ENCODE measurements at regions not wholly inside any gene's neighbourhood (a gene's known extent, or its start where the extent isn't known, plus 50 kb on each side); places are given as distances from the start of the nearest gene placed in this dataset.

DNA sequence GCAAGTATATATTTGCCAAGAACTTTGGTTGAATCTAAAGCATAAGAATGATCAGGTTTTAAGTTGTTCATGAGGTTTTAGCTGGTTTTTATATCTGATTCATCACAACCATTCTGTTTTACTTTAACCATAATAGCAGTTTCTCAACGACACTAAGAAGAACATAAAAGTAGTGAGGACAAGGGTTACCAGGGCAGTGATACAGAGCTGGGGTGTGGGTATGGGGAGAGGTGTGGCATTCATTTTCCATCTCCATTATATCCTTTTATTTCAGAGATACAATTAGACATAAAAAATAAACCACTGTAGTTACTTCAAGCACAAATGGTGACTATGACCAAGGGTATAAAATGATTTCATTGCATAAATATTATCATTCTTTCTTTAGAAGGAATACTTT lies 149.8 kb upstream of the STEAP4 start:
- H3K4me1 Mint-ChIP-seq: no peaks in the 10 kb centered on the region
- H3K9me3 Mint-ChIP-seq: no peaks in the 10 kb centered on the region

DNA sequence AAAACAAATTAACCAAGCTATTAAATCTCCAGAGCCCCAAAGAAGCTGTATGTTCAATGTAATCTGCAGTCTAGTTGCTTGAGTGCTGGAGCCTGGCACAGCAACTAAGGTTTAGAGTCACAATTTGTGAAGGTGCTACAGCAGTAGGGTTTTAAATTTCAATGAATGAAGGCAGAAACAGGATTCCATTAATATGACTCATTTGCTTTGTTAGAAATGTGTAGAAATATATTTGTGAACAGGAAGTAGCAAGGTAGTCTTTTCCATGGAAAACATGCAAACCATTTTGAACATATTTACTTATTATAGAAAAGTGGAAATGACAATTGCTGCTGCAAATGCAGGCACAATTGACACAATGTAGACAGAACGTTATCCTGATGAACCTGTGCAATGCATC lies 149.0 kb upstream of the STEAP4 start:
- Histone ChIP-seq H3K27me3 (ENCODE audit: control insufficient read depth, insufficient read depth, low read length) (no peaks in the 10 kb centered on the region), H3K27ac (ENCODE audit: low read length) (no peak overlapping the region), H3K9me3 (ENCODE audit: control insufficient read depth, insufficient read depth, low read length) (no peaks in the 10 kb centered on the region), H3K4me1 (ENCODE audit: control insufficient read depth, insufficient read depth, low read length) (no peaks in the 10 kb centered on the region), H3K36me3 (ENCODE audit: control insufficient read depth, insufficient read depth, low read length) (no peaks in the 10 kb centered on the region), H3K4me3 (ENCODE audit: low read length) (no peak overlapping the region)
- no peak overlapping the region for H3K27ac Mint-ChIP-seq
- H3K4me3 Mint-ChIP-seq: no peak overlapping the region
- 75% methylated on average over 1 of the region's 1 CpG for WGBS (ENCODE audit: insufficient coverage)
- H3K36me3 Mint-ChIP-seq: no peaks in the 10 kb centered on the region
- no peaks in the 10 kb centered on the region for H3K4me1 Mint-ChIP-seq
- TF ChIP-seq, protein P1, sequence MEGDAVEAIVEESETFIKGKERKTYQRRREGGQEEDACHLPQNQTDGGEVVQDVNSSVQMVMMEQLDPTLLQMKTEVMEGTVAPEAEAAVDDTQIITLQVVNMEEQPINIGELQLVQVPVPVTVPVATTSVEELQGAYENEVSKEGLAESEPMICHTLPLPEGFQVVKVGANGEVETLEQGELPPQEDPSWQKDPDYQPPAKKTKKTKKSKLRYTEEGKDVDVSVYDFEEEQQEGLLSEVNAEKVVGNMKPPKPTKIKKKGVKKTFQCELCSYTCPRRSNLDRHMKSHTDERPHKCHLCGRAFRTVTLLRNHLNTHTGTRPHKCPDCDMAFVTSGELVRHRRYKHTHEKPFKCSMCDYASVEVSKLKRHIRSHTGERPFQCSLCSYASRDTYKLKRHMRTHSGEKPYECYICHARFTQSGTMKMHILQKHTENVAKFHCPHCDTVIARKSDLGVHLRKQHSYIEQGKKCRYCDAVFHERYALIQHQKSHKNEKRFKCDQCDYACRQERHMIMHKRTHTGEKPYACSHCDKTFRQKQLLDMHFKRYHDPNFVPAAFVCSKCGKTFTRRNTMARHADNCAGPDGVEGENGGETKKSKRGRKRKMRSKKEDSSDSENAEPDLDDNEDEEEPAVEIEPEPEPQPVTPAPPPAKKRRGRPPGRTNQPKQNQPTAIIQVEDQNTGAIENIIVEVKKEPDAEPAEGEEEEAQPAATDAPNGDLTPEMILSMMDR (IDR thresholded peaks at IDR 0.05): no peak
- intact Hi-C loops (cut with micrococcal nuclease): no loop called here
- DNase-seq: no peak
- H3K27me3 Mint-ChIP-seq (ENCODE audit: low read depth in 2 of 2): no peaks in the 10 kb centered on the region
- no peak for ATAC-seq
- H3K9me3 Mint-ChIP-seq: no peaks in the 10 kb centered on the region

More for the DNA sequence above, 149.8 kb upstream of the STEAP4 start:
- TF ChIP-seq, protein P1 (IDR thresholded peaks at IDR 0.05): no peak
- H3K27me3 Mint-ChIP-seq (ENCODE audit: low read depth in 2 of 2): no peaks in the 10 kb centered on the region
- H3K36me3 Mint-ChIP-seq: no peaks in the 10 kb centered on the region
- ATAC-seq (no peak), DNase-seq (no peak)
- no peak overlapping the region for H3K27ac Mint-ChIP-seq
- intact Hi-C loops (cut with micrococcal nuclease): no loop called here
- no peaks in the 10 kb centered on the region for H3K36me3 ChIP-seq (ENCODE audit: control insufficient read depth, insufficient read depth, low read length)
- H3K9me3 ChIP-seq (ENCODE audit: control insufficient read depth, insufficient read depth, low read length): no peaks in the 10 kb centered on the region
- no peaks in the 10 kb centered on the region for H3K4me1 ChIP-seq (ENCODE audit: control insufficient read depth, insufficient read depth, low read length)
- no peak overlapping the region for H3K4me3 Mint-ChIP-seq
- H3K4me3 ChIP-seq (ENCODE audit: low read length): no peak overlapping the region
- H3K27me3 ChIP-seq (ENCODE audit: control insufficient read depth, insufficient read depth, low read length): no peaks in the 10 kb centered on the region
- no CpG with 5 or more reads among the region's 1 CpG for WGBS (ENCODE audit: insufficient coverage)
- H3K27ac ChIP-seq (ENCODE audit: low read length): no peak overlapping the region

DNA sequence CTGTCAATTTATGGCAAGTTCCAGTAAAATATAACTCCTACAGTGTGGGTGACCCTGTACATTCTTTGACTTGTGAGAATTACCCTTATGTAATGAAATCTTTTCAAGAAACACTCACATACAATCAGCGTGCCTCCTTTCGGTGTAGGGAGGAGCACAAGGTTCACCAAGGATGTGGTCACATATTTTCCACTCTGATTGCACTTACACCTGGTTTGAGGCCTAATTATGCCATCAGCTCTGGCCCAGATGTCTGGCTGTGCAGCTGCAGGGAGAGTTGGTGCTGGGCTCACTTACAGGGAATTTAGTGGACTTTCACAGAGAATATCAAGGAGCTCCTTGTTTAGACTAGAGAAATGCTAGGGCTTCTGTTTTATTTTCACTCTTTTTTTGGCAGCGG lies 146.0 kb upstream of the STEAP4 start:
- no peaks in the 10 kb centered on the region for H3K4me1 Mint-ChIP-seq
- no peak overlapping the region for H3K27ac ChIP-seq (ENCODE audit: low read length)
- DNase-seq: no peak
- no peaks in the 10 kb centered on the region for H3K36me3 Mint-ChIP-seq
- intact Hi-C loops (cut with micrococcal nuclease): no loop called here
- H3K4me3 ChIP-seq (ENCODE audit: low read length): no peak overlapping the region
- H3K4me1 ChIP-seq (ENCODE audit: control insufficient read depth, insufficient read depth, low read length): no peaks in the 10 kb centered on the region
- H3K9me3 ChIP-seq (ENCODE audit: control insufficient read depth, insufficient read depth, low read length): no peaks in the 10 kb centered on the region
- no peak for ATAC-seq
- peaks cover 0 to 2% of the 10 kb centered on the region in 2 donors for H3K9me3 Mint-ChIP-seq
- no peaks in the 10 kb centered on the region for H3K36me3 ChIP-seq (ENCODE audit: control insufficient read depth, insufficient read depth, low read length)
- H3K27ac Mint-ChIP-seq: no peak overlapping the region
- 67% methylated on average over 2 of the region's 3 CpGs for WGBS (ENCODE audit: insufficient coverage)
- no peaks in the 10 kb centered on the region for H3K27me3 Mint-ChIP-seq (ENCODE audit: low read depth in 2 of 2)
- no peaks in the 10 kb centered on the region for H3K27me3 ChIP-seq (ENCODE audit: control insufficient read depth, insufficient read depth, low read length)
- TF ChIP-seq, protein P1 (IDR thresholded peaks at IDR 0.05): no peak
- H3K4me3 Mint-ChIP-seq: no peak overlapping the region

DNA sequence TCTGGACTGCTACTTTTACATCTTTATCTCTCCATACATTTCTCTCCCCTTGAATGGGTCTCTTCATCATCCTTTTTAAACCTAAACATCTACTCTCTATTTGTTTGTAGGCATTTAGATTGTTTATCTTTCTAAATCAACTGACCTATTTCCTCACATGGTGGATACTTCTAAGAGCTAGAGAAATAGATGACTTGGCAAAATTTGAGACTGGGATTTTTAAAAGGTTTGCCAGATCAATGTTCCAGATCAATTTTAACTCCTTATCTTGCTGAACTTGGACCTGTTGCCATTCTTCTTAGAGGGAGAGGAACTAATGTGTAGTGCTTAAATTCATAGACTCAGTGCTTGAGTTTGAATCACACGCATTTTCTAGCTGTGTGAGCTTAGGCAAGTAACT lies 144.2 kb upstream of the STEAP4 start:
- no peaks in the 10 kb centered on the region for H3K27me3 Mint-ChIP-seq (ENCODE audit: low read depth in 2 of 2)
- H3K4me1 Mint-ChIP-seq: no peaks in the 10 kb centered on the region
- intact Hi-C loops (cut with micrococcal nuclease): no loop called here
- Histone ChIP-seq H3K4me1 (ENCODE audit: control insufficient read depth, insufficient read depth, low read length) (no peaks in the 10 kb centered on the region), H3K27me3 (ENCODE audit: control insufficient read depth, insufficient read depth, low read length) (no peaks in the 10 kb centered on the region), H3K36me3 (ENCODE audit: control insufficient read depth, insufficient read depth, low read length) (no peaks in the 10 kb centered on the region), H3K4me3 (ENCODE audit: low read length) (no peak overlapping the region), H3K27ac (ENCODE audit: low read length) (no peak overlapping the region), H3K9me3 (ENCODE audit: control insufficient read depth, insufficient read depth, low read length) (no peaks in the 10 kb centered on the region)
- WGBS (ENCODE audit: insufficient coverage): 89% methylated on average over 1 of the region's 1 CpG
- H3K36me3 Mint-ChIP-seq: no peaks in the 10 kb centered on the region
- DNase-seq: no peak
- H3K27ac Mint-ChIP-seq: no peak overlapping the region
- peaks cover 0 to 2% of the 10 kb centered on the region in 2 donors for H3K9me3 Mint-ChIP-seq
- no peak overlapping the region for H3K4me3 Mint-ChIP-seq
- no peak for ATAC-seq
- TF ChIP-seq, protein P1 (IDR thresholded peaks at IDR 0.05): no peak
